T-helper 1 cell treated with Interleukin-12 subunit alpha and Interleukin-12 subunit beta and Interleukin-4 antibody, amounts not matched to agents 30 ng/mL and 1 ng/mL, for 36 hours (primary cell): ENCODE measurements at regions not wholly inside any gene's neighbourhood (a gene's known extent, or its start where the extent isn't known, plus 50 kb on each side); places are given as distances from the start of the nearest gene placed in this dataset.
"Not testable (repeated sequence)": the region's sequence is repeated elsewhere in the genome, so short reads cannot be mapped to it uniquely, and the experiment has no call there.

Source experiments
- intact Hi-C: fragments of 100-400 bp; cut with micrococcal nuclease; formaldehyde crosslinking; loops from one replicate; pipeline ENCODE4 v1.15.1; 2024

DNA sequence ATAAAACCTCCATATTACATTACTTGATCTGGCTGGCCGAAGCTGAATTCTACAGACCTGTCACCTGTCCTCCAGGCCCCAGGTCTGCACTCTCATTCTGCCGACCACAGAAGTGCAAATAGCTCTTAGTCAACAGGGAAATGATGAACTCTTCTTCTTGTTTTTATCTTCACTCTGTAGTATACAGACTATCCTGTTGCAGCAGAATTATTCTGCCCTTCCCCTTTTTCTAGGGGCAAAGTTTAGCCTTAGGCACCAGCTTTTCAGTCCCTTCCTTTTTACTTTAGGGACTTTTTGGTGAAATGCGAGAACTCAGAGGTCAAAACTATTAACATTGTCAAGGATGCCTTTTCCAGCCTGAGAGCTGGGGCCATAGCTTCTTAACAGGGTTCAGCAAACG lies 229.6 kb upstream of the EGLN3 start:
- intact Hi-C loops = no loop called here

DNA sequence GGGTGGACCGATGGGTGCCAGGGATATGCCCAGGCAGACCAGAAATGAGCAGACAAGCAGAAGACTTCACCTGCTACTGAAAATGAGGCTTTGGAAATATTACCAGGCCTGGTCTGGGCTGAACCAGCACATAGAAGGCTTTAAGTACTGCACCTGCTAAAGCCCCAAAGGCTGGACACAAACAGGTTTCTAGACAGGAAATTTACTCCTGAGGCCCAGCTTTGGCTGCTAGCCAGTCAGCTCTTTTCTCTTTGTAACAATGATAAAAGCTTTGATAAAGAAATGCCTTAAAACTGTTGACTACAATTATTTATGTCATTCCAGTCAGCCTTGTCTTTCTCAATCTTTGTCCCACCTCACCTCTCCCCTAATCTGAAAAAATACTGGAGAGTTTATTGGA lies 228.9 kb upstream of the EGLN3 start:
- intact Hi-C loops = no loop called here

DNA sequence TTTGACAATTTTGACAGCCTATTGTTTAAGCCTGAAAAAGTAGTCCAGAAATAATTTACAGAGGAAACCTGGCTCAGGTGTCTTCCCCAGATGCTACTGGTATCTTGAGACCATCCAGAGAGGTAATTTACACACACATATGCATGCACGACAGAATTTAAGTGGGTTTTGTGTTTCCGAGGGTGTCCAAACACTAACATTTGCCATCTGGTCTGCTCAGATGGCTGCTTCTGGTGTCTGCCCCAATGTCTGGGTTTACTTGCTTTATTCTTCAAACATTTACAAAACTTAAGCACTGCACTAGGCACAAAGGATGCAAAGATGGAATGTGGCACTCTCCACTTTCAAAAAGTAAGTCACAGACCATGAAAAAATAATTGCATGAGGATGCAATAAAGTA lies 226.6 kb upstream of the EGLN3 start:
- intact Hi-C loops = no loop called here

DNA sequence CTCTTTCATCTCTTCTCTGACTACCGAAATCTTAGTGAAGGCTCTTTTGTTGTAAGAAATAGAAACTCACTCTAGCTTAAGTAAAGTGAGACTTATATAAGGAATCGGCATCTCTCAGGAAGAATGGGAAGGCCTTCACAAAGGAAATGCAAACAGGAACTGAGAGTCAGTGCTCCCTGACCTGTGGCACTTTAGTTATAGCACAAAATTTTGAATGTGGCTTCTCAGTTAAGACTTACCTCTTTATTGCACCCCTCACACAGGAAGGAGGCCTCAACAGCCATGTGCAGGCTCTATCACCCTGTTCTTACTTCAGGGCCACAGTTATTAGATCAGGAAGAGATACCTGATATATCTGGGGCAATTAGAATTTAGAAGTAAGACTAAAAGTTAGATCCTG lies 224.7 kb upstream of the EGLN3 start:
- intact Hi-C loops = no loop called here

DNA sequence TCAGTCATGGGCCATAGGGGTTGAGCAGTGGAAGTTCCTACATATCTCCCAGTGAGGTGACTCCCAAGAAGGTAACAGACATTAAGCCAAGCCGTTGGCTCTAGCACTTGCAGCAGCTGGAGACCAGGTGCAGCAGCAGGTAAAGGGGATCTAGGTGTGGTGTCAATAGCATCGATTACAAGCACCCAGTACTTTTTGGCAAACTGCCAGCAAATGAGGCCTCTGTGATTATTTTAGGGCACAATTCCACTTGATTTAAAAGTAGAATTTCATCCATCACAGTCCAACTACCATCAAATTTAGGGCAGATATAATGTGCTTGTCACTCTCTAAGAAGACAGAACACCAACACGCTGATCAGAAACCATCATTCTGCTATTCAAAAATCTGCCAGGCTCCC lies 224.1 kb upstream of the EGLN3 start:
- intact Hi-C loops = no loop called here

- intact Hi-C loops = no loop called here
Measured at GRCh38 chr14:34173916-34174315, 223.0 kb upstream of the EGLN3 start.

DNA sequence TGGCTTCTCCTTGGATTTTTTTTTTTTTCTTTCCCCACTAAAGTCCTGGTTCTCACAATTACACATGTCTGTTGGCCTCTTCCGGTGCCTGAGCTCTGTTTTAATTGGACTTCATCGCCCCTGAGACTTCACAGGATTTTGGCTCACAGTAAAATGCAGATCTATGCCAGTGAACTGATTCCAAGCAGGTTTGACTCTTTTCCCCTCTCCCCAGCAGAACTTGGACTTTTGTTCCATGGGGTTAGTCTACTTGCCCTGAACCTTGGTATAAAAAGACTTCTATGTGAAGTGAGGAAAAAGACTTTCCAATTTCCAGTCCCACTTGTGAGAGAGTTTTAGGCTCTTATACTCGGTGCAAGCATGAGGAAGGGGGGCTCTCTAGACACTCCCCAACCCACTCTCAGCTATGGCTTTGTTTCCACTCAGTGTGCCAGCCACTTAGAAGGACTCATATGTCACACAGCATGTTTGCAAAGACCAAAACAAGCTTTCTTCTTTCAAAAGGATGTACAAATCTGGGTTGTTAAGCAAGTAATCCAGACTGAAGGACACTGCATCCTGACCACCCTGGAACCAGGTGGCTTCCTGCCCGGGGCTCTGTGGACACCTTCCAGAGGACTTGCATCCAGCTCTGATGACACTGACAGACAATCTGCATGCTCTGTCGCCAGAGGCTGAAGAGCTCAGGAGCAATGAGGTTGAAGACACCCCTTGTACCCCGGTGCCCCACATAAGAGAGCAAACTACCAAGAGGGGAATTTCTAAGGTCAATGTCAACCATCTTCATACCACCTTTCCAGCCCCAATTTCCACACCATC lies 221.9 kb upstream of the EGLN3 start:
- intact Hi-C loops = no loop called here

DNA sequence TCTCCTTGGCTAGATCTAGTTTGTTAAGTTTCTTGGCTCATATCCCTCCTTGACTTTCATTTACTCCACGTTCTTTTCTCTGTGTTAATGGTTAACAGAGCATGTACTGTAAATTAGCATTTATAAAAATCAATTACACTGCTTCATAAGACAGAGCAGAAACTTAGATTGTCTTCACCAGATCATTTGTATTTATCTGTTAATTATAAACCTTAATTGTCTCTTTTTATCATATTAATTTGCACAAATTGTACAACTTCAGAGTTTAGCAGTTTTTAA lies 221.2 kb upstream of the EGLN3 start:
- intact Hi-C loops = no loop called here

GRCh38 chr14:34171431-34172172 lies 220.7 kb upstream of the EGLN3 start:
- intact Hi-C loops = no loop called here

GRCh38 chr14:34170882-34171281 lies 220.0 kb upstream of the EGLN3 start:
- intact Hi-C loops = no loop called here

DNA sequence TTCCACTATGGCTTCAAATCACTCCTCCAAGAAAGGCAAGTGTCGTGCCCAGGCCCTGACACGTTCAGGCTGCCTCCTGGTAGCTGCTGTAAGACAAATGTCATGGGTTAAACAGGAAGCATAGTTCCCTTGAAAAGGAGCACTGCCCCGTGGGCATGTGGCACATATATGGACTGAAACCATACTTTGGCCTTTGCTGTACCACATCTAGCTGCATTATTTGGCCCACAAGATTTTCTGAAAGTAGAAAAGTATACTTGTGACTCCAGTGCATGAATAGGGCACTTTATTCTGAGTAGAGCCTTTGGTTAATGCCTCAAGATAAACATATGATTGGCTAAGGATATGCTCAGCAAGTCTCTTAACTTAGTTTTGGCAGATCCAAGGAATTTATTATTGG lies 218.7 kb upstream of the EGLN3 start:
- intact Hi-C loops = no loop called here

DNA sequence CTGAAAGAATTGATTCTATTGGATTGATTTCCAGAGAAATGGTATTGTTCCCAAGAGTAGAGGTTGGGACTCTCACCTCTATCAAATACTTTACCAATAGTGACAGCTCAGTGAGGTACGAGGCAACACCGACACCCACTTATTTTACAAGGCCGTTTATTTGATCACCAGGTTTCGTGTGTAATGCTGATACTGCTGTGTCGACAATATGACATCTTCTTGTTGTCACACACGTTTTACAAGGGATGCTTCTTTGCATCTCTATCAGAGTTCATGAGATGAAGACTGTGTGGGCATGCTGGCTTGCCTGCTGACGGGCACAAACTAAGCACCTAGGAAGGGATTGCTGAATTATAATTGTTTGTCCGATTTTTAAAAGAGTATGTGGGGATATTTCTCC lies 217.8 kb upstream of the EGLN3 start:
- intact Hi-C loops = no loop called here

GRCh38 chr14:34165847-34166350 lies 215.0 kb upstream of the EGLN3 start:
- intact Hi-C loops = no loop called here

DNA sequence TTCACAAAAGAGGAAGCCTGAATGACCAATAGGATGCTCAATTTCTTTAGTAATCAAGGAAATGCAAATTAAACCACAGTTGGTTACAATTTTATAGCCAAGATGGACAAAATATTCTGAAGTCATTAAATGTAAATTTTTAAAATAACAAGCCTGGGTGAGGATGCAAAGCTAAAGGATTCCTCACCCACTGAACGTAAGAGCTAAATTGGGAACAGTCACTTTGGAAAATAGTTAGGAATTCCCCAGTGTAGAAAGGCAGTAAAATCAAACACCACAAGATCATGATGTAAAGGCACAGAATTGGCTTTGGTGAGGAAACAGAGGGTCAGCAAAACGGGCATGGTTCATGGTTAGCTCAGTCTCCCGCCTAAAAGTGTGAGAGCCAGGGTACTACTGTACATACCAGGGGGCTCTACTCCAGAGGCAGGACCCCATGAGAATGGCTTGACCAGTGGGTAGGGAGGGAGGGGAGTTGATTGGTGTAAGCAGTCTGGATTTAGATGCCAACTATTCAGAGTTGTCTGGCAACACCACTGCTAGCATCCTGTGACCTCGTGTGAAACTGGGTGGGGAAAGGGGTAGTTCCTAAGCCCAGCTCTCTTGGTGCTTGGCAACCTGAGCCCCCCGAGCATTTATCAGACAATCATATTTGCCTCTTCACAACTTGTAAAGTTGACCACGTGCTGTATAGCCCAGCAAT lies 213.4 kb upstream of the EGLN3 start:
- intact Hi-C loops = no loop called here

DNA sequence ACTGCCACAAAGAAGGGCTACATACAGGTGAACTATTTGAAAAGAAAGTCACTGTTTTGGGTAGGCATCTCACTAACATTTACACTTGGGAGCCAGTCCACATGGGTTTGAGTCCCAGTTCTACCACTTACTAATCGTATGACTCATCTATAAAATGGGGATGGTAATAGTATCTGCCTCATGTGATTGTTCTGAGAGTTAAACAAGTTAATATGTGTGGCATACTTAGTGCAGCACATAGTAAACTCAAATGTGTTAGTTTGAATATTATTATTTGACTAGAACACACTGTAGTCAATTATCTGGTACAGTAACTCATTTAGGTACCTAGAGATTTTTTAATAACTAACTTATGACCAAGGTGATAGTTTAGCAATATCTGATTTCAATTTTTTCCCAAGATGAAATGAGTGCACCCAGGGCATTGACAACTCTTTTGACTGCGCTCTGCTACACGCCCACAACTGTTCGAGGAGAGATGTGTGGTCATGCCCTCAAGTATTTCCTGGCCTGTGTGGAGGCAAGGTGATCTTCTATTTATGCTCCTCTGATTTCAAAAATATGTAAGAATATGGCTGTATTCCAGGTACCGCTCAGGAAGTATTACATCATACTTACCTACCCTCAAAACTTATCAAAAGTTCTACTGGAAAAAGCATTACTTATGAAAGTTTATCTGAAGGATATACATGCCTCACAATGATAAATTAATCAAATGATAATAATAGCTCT lies 210.6 kb upstream of the EGLN3 start:
- intact Hi-C loops = no loop called here

DNA sequence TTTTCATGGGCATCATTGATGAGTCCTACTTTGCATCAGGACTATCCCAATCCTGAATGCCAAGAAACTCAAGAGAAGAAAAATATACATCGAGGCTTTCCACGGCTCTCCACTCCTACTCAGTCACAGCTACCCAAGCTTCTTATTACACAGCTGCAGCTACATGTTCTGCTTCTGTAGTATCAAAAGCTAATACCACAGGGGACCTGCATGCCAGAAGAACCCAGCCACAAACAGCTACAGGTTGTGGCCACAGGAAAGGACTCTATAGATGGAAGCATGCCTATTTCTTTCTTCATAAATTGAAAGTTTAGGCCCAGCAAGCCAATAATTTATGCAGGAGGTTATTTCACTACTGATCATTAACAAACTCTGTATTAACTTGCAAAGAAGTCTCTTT lies 209.7 kb upstream of the EGLN3 start:
- intact Hi-C loops = no loop called here

- intact Hi-C loops = no loop called here
Measured at GRCh38 chr14:34157651-34158050, 206.8 kb upstream of the EGLN3 start.

GRCh38 chr14:34147461-34147860 lies 196.6 kb upstream of the EGLN3 start:
- intact Hi-C loops = no loop called here

GRCh38 chr14:34140127-34140526 lies 189.3 kb upstream of the EGLN3 start:
- intact Hi-C loops = not testable (repeated sequence)

DNA sequence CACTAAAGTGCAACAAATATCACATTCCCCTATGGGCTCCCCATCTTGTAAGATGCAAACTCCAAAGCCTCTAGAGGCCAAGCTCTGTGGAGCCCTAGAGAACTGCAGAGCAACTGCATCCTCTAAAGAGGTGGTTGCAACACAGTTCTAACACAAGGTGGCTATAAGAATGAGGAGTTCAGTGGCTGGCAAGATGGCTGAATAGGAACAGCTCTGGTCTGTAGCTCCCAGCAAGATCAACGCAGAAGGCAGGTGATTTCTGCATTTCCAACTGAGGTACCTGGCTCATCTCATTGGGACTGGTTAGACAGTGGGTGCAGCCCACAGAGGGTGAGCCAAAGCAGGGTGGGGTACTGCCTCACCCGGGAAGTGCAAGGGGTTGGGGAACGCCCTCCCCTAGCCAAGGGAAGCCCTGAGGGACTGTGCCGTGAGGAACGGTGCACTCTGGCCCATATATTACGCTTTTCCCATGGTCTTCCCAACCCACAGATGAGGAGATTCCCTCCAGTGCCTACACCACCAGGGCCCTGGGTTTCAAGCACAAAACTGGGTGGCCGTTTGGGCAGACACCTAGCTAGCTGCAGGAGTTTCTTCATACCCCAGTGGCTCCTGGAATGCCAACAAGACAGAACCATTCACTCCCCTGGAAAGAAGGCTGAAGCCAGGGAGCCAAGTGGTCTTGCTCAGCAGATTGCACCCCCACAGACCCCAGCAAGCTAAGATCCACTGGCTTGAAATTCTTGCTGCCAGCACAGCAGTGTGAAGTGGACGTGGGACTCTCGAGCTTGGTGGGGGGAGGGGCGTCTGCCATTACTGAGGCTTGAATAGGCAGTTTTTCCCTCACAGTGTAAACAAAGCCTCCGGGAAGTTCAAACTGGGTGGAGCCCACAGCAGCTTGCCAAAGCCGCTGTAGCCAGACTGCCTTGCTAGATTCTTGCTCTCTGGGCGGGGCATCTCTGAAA lies 188.6 kb upstream of the EGLN3 start:
- intact Hi-C loops = not testable (repeated sequence)

DNA sequence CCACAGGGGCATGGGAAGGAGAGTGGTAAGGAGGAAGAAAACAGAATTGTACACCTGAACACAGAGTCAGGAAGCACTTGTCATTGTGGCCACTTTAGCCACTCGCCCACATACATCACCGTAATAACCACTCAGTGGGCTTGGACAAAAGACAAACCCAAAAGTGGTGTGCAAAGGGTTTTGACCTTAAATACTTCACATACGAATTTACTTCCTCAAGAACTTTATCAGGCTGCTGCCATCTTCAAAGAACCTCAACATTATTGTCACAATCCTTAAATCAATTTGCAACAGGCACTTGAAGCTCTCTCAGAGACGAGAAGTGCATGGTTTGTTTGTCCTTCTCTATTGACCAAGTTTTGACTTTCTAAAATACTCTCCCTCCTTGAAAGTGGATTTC lies 187.3 kb upstream of the EGLN3 start:
- intact Hi-C loops = no loop called here
